SU-DHL-6 (cell line): ENCODE measurements at regions not wholly inside any gene's neighbourhood (a gene's known extent, or its start where the extent isn't known, plus 50 kb on each side); places are given as distances from the start of the nearest gene placed in this dataset.

Experiments used
- H2AFZ ChIP-seq: fragments of 200-600 bp; sonication (generic); 2 replicates; pipeline ENCODE4 v1.6.1; 2014; ENCODE audit warnings: low read depth, mild to moderate bottlenecking, moderate library complexity, mixed read lengths, antibody characterized with exemption, low read length; ENCODE audit not compliant: severe bottlenecking
- H3F3A ChIP-seq: fragments of 200-600 bp; shearing (Covaris generic); 2 replicates; pipeline ENCODE4 v1.6.0; 2016; ENCODE audit warnings: antibody characterized with exemption, mild to moderate bottlenecking; ENCODE audit not compliant: insufficient read depth
- H3K27ac ChIP-seq: fragments of 200-600 bp; sonication (generic); 2 replicates; pipeline ENCODE4 v1.5.1; 2016; ENCODE audit warnings: low read depth, mild to moderate bottlenecking, low read length, moderate library complexity, mixed read lengths
- H3K27me3 ChIP-seq: fragments of 200-600 bp; sonication (generic), shearing (Covaris generic); 2 replicates; pipeline ENCODE4 v1.6.0; 2014; ENCODE audit warnings: mild to moderate bottlenecking, low read length
- H3K36me3 ChIP-seq: fragments of 200-600 bp; sonication (generic); 2 replicates; pipeline ENCODE4 v1.6.1; 2014; ENCODE audit warnings: mild to moderate bottlenecking, low read length, mixed read lengths
- H3K4me2 ChIP-seq: fragments of 300-600, 200-600 bp; shearing (Covaris generic), sonication (generic); 2 replicates; pipeline ENCODE4 v1.6.0; 2014; ENCODE audit warnings: low read length, low read depth, mild to moderate bottlenecking; ENCODE audit not compliant: poor library complexity, severe bottlenecking
- H3K4me3 ChIP-seq: fragments of 200-600 bp; sonication (generic); 2 replicates; pipeline ENCODE4 v1.5.1; 2014; ENCODE audit warnings: antibody characterized with exemption, low read length, mild to moderate bottlenecking, mixed read lengths; ENCODE audit not compliant: insufficient read depth, poor library complexity, severe bottlenecking
- H3K79me2 ChIP-seq: fragments of 200-600 bp; sonication (generic); 2 replicates; pipeline ENCODE4 v1.6.1; 2014; ENCODE audit warnings: mild to moderate bottlenecking, low read length, moderate library complexity; ENCODE audit not compliant: insufficient read depth
- H3K9ac ChIP-seq: fragments of 200-600 bp; sonication (generic); 2 replicates; pipeline ENCODE4 v1.7.0; 2014; ENCODE audit warnings: mild to moderate bottlenecking, low read length
- H3K9me2 ChIP-seq: fragments of 200-600 bp; sonication (generic); replicated peaks from 2 replicates; pipeline ENCODE4 v1.6.1; 2014; ENCODE audit warnings: low read length; ENCODE audit not compliant: insufficient read depth
- H3K9me3 ChIP-seq: fragments of 200-600 bp; sonication (generic); 2 replicates; pipeline ENCODE4 v1.6.1; 2014; ENCODE audit warnings: low read length, mixed read lengths; ENCODE audit not compliant: insufficient read depth
- H4K20me1 ChIP-seq: fragments of 200-600 bp; sonication (generic); 2 replicates; pipeline ENCODE4 v1.6.1; 2014; ENCODE audit warnings: low read depth, mild to moderate bottlenecking, antibody characterized with exemption, low read length, moderate library complexity, mixed read lengths
- EZH2phosphoT487 ChIP-seq: fragments of 200-600 bp; sonication (generic), shearing (Covaris generic); conservative IDR thresholded peaks from 2 replicates; pipeline ENCODE4 v1.6.1; 2018; ENCODE audit warnings: mild to moderate bottlenecking, antibody characterized with exemption, low read length, moderate library complexity, mixed read lengths
- TF ChIP-seq, protein P1 (sequence below): fragments of 200-600 bp; sonication (generic); IDR thresholded peaks from one replicate; pipeline ENCODE4 v1.5.1; 2017; ENCODE audit warnings: antibody characterized with exemption, mild to moderate bottlenecking, low read length, moderate library complexity; ENCODE audit not compliant: insufficient read depth, poor library complexity, severe bottlenecking

- Histone ChIP-seq H3K4me3 (no peak overlapping the region), H3K36me3 (no peaks in the 10 kb centered on the region), H4K20me1 (no peaks in the 10 kb centered on the region), H2AFZ (no peak overlapping the region), H3K9me2 (no peaks in the 10 kb centered on the region), H3K79me2 (no peaks in the 10 kb centered on the region), H3F3A (no peaks in the 10 kb centered on the region), H3K4me2 (no peak overlapping the region), H3K27me3 (no peaks in the 10 kb centered on the region), H3K9ac (no peak overlapping the region), H3K9me3 (no peaks in the 10 kb centered on the region), H3K27ac (no peak overlapping the region)
- TF ChIP-seq, protein P1, sequence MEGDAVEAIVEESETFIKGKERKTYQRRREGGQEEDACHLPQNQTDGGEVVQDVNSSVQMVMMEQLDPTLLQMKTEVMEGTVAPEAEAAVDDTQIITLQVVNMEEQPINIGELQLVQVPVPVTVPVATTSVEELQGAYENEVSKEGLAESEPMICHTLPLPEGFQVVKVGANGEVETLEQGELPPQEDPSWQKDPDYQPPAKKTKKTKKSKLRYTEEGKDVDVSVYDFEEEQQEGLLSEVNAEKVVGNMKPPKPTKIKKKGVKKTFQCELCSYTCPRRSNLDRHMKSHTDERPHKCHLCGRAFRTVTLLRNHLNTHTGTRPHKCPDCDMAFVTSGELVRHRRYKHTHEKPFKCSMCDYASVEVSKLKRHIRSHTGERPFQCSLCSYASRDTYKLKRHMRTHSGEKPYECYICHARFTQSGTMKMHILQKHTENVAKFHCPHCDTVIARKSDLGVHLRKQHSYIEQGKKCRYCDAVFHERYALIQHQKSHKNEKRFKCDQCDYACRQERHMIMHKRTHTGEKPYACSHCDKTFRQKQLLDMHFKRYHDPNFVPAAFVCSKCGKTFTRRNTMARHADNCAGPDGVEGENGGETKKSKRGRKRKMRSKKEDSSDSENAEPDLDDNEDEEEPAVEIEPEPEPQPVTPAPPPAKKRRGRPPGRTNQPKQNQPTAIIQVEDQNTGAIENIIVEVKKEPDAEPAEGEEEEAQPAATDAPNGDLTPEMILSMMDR, result no peak
- TF ChIP-seq EZH2phosphoT487, result no peak
Observed at GRCh38 chr2:7774481-7774880, 857.3 kb downstream of the RNF144A start.

DNA sequence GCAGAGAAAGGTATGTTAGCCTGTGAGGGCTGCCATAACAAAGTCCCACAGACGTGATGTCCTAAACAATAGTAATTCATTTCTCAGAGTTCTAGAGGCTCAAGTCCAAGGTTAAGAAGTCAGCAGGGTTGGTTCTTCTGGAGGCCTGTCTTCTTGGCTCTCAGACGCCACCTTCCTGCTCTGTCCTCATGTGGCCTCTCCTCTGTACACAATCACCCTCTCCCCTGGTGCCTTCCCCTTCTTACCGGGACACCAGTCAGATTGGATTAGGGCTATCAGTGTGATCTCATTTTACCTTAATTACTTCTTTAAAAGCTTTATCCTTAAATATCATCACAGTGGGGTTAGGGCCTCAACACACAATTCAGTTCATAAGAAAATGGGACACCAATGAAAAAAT lies 860.5 kb downstream of the RNF144A start:
- Histone ChIP-seq H3K36me3 (no peaks in the 10 kb centered on the region), H3K27me3 (no peaks in the 10 kb centered on the region), H3F3A (no peaks in the 10 kb centered on the region), H2AFZ (no peak overlapping the region), H3K9me2 (no peaks in the 10 kb centered on the region), H3K4me3 (no peak overlapping the region), H3K79me2 (no peaks in the 10 kb centered on the region), H3K9me3 (no peaks in the 10 kb centered on the region), H4K20me1 (no peaks in the 10 kb centered on the region), H3K4me2 (no peak overlapping the region), H3K27ac (no peak overlapping the region), H3K9ac (no peak overlapping the region)
- TF ChIP-seq, protein P1, result no peak
- TF ChIP-seq EZH2phosphoT487, result no peak

DNA sequence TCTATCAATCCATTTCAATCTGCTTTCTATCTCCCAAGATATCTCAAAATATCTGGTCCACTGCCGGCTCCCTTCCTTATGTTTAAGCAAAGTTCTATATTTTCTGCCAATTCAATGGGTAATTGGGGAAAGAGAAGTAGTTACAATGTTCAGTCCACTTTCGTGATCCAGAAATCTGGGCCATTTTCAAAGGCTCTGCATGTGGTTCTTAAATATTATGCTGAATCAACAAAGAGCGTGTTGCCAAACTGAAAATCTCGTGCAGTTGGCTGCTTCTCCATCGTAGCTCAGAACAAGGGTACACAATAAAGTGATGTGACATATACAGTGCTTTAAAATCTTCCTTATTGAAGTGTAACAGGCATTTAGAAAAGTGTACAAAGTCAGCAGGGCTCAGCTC lies 863.1 kb downstream of the RNF144A start:
- no peaks in the 10 kb centered on the region for H3K9me2 ChIP-seq
- H3K9me3 ChIP-seq, result no peaks in the 10 kb centered on the region
- no peak overlapping the region for H2AFZ ChIP-seq
- H4K20me1 ChIP-seq, result no peaks in the 10 kb centered on the region
- no peaks in the 10 kb centered on the region for H3K36me3 ChIP-seq
- H3K79me2 ChIP-seq, result no peaks in the 10 kb centered on the region
- no peak overlapping the region for H3K4me2 ChIP-seq
- no peak for TF ChIP-seq EZH2phosphoT487
- TF ChIP-seq, protein P1, result no peak
- H3K27ac ChIP-seq, result no peak overlapping the region
- no peaks in the 10 kb centered on the region for H3K27me3 ChIP-seq
- H3K9ac ChIP-seq, result no peak overlapping the region
- H3K4me3 ChIP-seq, result no peak overlapping the region
- H3F3A ChIP-seq, result no peaks in the 10 kb centered on the region
